NOMO-1 treated with DMSO at 0.1 percent for 48 hours (cell line): ENCODE measurements at regions not wholly inside any gene's neighbourhood (a gene's known extent, or its start where the extent isn't known, plus 50 kb on each side); places are given as distances from the start of the nearest gene placed in this dataset.

Experiments
- DNase-seq: peaks from one replicate; lab custom pipeline; 2025; ENCODE audit not compliant: unreplicated experiment; lab: John Stamatoyannopoulos, UW

DNA sequence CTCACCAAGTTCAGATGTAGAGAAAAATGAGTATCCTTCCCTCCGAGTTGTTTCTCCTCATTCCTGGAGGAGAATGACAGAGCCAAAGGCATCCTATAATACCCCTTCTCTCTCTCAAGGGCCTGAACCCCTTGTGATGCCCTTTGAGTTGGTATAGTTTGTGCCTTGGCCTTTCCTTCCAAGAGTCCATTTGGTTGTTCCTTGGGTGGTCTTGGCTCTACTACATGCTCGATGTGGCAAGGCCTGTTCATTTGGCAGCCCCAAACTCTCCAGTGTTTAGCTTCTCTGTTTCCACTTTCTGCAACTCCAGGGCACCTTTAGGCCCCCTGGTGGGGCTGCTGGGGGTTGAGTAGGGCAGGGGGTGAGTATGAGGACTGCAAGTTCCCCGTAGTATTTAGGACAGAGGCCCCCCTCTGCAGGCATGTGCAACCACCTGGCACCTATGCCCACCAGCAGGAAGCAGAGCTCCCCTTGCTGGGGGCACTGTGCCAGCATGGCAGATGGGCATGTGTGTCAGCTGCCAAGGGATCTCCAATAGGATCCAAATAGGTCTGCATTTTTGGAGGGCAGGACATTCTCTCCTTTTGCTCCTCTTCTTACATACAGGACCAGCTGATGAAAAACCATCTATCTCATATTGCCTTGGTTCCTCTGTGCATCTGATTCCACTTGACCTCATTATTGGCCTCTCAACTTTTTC lies 217.2 kb upstream of the CADM1 start:
- DNase-seq, result no peak

DNA sequence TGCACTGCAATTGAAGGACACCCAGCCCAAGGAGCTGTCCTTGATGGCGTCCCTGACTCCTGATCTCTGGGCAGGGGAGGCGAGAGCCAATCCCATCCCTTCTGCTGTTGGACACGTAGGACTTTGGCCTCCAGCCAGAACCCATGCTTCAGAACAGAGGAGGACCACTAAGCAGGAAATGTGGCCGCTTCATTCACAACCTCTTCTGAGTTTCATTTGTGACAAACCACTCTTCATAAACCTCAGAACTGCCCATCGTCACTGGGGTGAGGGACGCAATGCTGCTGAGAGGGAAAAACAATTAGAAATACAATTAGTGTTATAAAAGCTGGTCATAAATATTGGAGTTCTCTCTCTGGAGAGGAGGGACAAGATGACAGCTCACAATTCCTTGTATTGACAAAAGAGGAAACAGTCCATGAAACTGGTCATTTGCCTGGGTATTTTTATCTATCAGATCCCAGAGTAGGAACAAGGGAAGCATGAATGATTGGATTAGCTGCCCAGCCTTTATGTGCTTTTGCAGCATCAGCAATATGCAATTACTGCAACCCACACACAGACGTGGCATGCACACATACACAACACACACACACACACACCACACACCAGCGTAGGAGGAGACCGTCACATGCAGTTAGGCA lies 216.5 kb upstream of the CADM1 start:
- DNase-seq, result no peak

DNA sequence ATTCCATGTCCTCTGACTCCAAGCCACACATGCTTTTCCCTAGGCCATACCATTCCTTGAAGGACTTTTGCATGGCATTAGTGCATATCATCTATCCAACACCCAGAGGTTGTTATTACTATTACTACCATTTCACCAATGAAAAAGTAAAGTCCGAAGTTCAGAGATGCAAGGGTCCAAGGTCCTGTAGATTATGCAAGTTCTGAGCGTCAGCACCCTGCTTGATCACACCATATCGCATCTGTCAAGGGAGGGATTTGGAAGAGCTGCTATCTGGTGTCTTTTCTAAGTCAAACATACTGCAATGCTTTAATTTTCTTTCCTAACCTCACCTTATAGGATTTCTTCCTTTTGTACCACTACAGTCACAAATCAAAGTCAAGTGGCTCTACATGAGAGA lies 214.7 kb upstream of the CADM1 start:
- no peak for DNase-seq

DNA sequence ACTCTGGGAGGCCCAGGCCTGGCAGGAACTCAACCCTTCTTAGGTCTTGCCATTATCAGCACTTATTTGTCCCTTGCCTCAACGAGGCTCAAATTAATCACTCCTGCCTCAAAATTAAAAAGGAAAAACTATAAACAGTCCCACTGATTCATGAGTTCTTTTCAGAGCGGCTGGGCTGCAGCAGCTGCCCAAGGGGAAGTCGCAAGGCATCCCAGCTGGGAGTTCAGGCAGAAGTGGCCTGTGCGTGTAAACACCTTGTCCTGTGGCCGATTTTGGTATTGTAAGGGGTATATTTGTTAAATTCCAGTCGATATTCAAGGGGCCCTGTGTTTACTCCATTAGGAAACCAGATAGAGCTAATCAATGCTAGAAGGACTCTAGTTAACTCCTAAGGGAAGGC lies 213.9 kb upstream of the CADM1 start:
- DNase-seq, result no peak

DNA sequence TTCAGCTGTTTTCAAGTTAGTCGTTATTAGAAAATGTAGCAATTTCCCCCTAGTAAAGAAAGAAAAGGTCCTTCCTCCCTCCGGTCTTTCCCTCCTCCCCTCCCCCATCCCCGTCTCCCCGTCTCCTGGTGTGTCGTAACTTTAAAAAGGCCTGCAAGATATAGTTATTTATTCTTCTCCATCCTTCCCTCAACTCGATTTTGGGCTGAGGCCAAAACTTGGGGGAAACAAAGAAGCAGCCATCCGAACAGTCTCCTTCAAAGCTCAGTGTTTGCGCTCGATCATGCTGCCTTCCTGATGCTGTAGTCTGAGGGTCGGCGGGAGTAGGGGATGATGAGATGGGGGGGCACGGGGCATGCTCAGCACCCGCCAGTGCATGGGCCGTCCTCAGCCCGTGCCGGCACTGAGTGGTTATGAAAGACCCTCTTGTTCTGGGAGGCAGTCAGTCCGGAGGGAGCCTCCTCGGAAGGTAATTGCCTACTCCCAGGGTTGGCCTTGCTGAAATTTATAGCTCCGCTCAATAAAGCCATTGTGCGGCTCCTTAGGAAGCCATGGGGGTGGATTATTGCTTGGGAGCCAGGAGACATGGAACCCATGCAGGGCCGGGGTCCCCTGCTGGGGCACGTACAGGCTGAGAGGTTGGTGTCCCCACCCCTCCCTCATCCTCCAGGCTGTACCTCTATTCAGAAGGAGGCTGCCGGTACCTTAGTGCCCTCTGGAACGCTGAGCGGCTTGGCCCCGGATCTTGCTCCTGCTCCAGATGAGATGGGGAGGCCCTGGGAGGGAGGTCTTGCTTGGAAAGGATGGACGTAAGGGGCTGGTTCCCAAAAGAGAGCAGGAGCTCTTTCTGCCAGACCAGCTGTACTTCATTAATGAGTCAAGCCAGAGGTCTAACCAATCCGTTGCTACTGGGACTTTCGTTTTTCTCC lies 212.7 kb upstream of the CADM1 start:
- DNase-seq, result no peak

DNA sequence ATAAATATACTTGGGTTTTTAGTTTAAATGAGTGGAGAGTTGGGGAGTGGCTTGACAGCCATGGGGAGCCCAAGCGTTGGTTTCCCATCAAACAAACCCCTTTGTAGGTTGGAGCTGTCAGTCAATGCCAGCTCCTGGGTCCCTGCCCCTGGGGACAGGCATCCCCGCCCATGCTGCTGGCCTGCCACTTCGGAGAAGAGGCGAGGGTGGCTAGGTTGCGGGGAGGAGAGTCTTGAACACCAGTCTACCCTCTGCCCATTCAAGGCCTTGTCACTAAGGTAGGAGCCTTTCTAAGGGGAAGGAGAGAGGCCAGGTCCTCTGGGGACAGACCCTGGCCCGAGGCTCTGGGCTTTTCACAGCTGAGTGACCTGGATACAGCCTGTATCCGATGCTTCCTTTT lies 211.9 kb upstream of the CADM1 start:
- no peak for DNase-seq

DNA sequence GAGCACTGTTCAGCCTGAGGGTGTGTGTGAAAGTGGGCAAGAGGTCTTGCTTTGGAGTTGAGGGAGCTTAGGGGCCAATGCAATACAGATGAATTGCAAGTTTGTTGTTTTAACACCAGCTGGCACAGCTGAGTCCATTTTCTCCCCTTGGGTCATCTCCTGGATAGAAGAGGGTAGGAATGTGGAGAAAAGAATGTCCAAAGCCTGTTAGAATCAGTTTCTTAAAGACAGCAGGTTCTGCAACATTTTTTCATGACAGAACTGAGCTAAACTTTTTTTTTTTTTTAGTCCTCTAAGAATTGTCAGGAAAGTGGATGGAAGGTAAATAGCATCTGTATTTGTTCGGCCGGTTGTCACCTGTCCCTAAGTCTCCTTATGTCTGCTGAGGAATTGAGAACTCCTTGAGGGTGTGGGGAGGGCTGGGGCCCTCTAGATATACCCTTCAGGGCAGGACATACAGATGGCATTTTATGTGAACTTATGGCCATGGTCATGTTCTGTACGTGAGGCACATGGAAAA lies 211.1 kb upstream of the CADM1 start:
- no peak for DNase-seq

DNA sequence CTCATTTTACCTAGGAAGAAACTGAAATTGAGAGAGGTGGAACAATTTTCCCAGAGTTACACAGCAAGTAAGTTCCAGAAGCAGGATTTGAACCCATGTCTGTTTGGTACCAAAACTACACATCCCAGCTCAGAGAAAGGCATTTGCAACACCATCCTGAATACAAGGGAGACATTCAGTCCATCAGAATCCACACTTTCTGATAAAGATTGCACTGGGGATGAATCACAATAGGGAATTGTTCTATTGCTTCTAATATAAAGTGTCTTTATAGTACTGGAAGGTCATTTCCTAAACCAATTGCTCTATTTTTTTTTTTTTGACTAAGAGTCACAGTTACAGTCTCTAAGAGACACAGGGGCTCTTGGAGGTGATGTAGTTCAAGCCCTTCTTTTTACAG lies 208.1 kb upstream of the CADM1 start:
- DNase-seq, result no peak

DNA sequence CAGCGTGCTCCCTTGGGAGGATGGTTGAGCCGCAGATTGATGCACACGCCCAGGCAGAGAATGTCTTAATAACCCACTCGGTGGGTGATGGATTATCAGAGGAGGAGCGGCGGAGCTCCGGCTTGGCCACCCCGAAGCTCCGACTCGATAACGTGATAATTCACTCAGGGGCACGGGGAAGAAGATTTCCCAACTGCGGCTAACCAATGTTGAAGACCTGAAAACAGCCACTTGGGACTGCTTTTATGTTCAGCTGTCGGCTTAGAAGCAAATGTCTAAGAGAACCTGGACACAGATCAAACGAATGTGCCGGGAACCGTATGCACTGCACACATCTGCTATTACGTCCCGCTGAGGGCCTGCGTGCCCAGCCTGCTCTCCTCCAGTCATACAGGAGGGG lies 206.8 kb upstream of the CADM1 start:
- DNase-seq, result no peak

DNA sequence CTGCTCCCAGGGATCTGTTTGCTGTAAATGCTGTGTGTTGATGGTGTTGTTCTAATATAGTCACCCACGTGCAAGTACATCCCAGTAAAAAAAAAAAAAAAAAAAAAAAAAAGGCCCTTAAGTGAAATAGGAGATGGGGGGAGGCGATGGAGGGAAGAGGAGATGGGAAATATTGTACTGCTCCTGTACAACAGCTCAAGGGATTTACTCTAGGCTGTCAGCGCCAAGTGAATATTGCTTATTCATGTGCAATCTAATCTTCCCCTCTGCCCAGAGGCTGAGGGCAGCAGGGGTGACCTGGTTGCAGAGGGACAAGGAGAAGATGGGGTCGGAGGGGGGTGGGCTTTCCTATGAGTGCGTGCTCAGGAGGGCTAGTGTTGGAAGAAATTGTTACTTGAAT lies 206.2 kb upstream of the CADM1 start:
- DNase-seq, result no peak

DNA sequence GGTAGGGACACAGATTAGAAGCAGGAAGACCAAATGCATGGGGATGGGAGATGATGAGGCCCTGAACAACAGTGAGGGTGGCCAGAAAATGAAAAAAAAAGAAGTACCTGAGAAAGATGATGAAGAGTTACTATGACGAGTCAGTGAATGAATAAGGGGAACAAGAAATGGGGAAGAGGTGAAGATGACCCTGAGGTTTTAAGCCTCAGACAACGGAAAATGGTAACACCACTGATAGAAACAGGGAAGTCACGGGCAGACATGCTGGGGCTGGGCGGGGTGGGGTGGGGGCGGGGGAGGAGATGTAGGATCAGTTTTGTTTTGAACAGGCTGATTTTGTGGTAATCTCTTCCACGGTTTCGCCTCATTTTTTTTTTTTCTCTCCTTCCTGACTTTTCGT lies 205.1 kb upstream of the CADM1 start:
- DNase-seq, result peak; percentile 97

DNA sequence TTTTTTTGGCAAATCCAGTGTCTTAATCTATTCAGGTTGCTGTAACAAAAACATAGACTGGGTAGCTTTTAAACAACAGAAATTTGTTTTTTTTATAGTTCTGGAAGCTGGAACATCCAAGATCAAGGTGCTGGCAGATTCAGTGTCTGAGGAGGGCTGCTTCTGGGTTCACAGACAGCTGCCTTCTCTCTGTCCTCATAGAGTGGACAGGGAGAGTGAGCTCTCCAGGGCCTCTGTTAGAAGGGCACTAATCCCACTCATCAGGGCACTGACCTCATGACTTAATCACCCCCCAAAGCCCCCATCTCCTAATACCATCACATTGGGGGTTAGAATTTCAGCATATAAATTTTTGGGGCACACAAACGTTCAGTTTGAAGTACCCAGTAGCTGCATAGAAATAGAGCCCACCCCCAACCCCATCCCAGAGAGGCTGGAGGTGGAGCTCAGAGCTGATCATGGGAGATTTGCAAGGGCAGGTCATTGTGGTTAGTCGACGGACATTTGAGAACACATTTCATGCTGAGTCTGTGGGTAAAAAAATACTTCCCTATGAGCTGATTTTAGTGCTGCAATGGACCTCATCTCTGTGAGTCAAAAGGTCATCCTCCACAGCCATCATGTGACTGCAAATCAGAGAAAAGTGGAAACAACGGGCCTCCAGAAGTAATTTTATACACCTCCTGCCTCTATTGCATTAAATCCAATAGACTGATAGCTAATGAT lies 203.1 kb upstream of the CADM1 start:
- DNase-seq, result peak; percentile 87

DNA sequence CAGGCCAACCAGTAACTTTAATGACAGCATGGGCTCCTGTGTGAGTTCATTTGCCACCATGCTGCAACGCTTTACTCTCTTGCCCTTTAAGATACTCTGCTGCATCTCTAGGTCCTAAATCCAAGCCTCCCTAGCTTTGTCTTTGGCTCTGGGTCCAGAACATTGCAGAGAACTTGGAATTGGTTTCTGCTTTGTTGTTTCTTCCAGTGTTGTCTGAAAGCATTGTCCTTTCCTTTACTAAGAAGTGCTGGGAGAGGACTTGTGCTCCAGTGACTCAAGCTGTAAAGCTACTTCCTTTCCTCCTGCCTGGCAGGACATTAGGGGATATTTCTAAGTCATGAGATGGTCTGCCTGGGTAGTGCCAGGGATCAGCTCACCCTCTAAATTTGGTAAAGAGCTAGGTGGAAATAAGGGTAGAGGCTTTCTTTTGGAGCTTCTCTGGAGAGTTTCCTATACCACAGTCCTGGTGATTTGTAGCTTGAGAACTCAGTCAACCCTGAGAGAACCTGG lies 202.5 kb upstream of the CADM1 start:
- no peak for DNase-seq

DNA sequence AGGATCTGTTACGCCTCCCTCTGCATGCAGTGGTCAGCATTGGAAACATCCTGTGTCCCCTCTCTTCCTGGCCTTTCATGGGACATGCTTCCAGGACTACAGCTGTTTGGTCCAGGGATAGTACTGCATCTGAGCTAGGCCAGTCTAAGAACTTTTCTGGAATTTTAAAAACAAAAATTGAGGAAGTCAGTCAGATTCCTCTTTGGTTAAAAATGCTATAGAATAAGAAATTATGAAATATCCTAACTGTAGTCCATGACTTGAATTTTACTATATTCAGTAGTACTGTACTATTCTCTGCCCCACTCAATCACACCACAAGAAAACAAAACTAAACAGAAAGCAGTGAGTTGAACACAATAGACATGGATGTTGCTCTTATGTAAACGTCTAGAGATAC lies 201.0 kb upstream of the CADM1 start:
- peak; percentile 45 for DNase-seq

DNA sequence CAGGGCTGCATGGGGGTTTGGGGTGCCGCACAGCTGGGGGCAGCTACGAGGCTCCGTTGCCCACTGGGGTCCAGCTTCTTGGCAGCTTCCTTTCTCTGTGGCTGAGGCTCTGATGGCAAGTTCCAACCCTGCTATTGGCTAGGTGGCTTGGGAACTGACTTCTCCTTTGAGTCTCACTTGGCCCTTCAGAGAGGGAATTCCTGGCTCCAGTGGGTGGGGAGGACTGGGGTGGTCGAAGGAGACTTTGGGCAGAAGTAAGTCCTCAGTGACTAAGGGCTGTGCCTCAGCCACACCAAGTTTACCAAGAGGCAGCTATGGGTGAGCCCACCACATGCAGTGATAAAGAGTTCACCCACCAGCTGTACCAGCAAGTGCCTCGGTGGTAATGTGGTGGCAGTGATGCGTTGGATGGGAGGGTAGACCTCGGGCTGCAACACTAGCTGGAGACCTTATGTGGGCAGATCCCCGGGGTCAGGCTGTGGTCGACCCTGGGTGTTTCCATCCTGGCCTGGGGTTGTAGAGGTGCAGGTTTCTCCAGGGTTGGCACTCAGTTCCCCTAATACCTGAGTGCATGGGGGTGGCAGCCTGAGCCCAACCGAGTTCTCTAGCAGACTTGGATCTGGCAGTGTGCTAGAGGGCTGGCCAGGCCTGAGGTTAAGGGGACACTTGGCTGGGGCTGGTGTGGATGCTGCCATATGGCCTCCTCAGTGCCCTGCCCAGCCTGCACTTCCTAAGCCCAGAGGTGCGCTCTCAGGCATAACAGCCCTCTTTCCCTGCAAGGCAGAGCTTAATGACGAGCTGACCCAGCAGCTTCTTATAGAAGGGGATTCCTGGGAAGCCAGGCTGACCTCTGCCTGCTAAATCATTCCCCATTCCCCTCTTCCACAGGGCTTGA lies 197.0 kb upstream of the CADM1 start:
- no peak for DNase-seq

DNA sequence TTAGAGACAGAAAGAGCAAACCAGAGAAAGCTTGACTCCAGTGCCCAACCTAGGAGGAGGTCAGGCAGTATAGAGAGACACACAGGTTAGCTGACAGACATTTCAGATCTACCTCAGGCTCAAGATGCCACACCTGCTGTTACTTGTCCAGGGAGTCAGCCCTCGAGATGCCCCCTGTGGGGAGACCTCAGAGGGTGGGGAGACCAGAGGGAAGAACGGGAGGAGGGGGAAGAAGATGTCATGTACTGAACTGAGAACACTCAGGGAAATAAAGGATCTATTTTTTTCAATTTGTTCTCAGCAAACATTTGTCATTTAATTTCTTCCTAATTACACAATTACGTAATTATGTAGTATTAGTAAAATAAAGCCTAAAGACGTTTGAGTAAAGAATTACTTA lies 196.3 kb upstream of the CADM1 start:
- DNase-seq, result no peak

DNA sequence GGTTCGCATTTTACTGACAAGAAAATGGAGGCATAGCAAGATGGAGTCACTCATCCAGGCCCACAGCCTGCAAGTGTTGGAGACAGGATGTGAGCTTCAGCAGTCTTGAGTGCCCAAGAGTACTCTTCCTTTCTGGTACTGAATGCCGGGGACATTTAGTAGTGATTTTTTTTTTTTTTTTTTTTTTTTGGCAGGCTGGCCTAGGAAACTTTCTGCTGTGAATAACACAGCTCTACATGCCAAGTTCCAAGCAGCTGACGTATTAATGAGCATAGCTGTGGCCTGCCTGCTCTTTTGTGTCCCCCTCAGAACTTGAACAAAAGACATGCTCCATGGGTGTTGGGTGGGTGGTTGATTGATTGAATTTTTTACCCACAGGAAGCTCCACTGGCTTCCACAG lies 195.5 kb upstream of the CADM1 start:
- no peak for DNase-seq

DNA sequence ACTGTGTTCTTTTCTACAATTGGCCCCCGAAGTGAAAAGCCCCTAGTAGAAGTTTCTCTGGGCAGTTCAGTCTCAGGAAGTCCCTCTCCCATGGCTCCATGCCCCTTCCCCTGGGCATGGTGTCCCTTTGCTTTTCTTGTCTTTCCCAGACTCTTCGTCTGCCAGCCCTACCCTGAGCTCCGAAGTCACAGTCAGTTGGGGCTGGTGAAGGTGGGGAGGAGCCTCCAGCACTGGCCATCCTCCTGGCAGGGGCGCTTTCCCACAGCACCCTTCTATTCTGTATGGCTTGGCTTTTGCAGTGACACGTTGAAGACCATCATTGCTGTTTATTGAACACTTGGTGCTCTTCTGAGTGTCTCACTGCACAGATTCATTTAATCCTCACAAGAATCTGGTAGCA lies 195.1 kb upstream of the CADM1 start:
- no peak for DNase-seq

DNA sequence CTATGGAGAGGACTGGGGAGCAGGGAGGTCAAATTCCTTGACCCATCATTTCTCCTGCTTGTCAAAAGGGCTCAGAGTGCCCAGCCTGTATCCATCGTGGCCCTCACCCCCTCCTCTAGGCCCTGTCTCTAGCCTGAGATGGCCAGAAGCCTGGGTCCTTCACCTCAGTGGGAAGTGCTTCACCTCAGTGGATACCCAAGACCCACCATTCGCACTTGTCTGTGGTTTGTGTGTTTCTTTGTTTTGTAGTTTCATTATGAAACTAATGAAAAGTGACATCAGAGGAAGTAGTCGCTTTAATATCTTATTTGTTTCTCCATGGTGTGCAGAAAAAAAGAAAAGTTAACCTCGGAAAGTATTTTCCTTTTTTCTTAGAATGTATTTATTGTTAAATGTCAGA lies 194.0 kb upstream of the CADM1 start:
- DNase-seq, result no peak

DNA sequence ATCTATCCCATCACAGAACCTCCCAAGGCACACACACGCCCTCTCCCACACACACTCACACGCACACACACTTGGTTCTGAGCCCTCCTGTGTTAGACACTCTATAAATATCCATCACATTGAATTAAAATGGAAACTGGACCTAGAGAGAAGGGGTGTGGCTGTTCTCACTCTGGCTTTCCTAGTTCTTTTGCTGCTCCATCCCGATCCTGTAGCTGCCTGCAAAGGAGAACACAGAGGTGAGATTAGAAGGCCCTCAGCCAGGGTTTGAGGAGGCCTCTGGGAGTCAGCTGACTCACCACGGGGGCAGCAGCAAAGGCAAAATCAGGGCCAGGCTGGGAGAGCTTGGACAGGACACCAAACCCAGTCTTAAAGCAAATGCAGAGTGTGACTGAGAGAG lies 192.3 kb upstream of the CADM1 start:
- DNase-seq, result no peak
